ENCODE measurements at regions not wholly inside any gene's neighbourhood (a gene's known extent, or its start where the extent isn't known, plus 50 kb on each side); places are given as distances from the start of the nearest gene placed in this dataset.

GRCh38 chr12:75571656-75572205, 60.3 kb upstream of the KRR1 start:
- DNase-seq (no peak), ATAC-seq (ENCODE audit: low read depth) (no peak)
- no peak overlapping the region for H3K27ac Mint-ChIP-seq
- no peaks in the 10 kb centered on the region for H3K36me3 Mint-ChIP-seq (ENCODE audit: low read depth)
- CTCF ChIA-PET, result no interaction called here
- H3K4me1 Mint-ChIP-seq, result no peaks in the 10 kb centered on the region
- H3K9me3 Mint-ChIP-seq, result no peaks in the 10 kb centered on the region
- POLR2A ChIA-PET, result no interaction called here
- intact Hi-C loops (cut with micrococcal nuclease), result no loop called here
- H3K27me3 Mint-ChIP-seq, result peaks cover 10% of the 10 kb centered on the region
- no peak for TF ChIP-seq CTCF (IDR thresholded peaks at IDR 0.05)
- no peak overlapping the region for H3K4me3 Mint-ChIP-seq

- intact Hi-C loops (cut with micrococcal nuclease), result no loop called here
- ChIA-PET CTCF (no interaction called here), POLR2A (no interaction called here)
- Mint-ChIP-seq H3K27me3 (peaks cover 12% of the 10 kb centered on the region), H3K9me3 (no peaks in the 10 kb centered on the region), H3K36me3 (ENCODE audit: low read depth) (no peaks in the 10 kb centered on the region), H3K4me1 (no peaks in the 10 kb centered on the region), H3K4me3 (no peak overlapping the region), H3K27ac (no peak overlapping the region)
- DNase-seq (no peak), ATAC-seq (ENCODE audit: low read depth) (no peak)
- TF ChIP-seq CTCF (IDR thresholded peaks at IDR 0.05), result no peak
Observed at GRCh38 chr12:75571204-75571603, 59.8 kb upstream of the KRR1 start.

GRCh38 chr12:75568801-75569200, 57.4 kb upstream of the KRR1 start:
- no peak overlapping the region for H3K27ac Mint-ChIP-seq
- no peak overlapping the region for H3K4me3 Mint-ChIP-seq
- H3K4me1 Mint-ChIP-seq, result no peaks in the 10 kb centered on the region
- DNase-seq (no peak), ATAC-seq (ENCODE audit: low read depth) (no peak)
- no peaks in the 10 kb centered on the region for H3K36me3 Mint-ChIP-seq (ENCODE audit: low read depth)
- ChIA-PET POLR2A (interaction anchor here (0.6 kb wide), 1 partner anchor 73 kb away, joined by 3 read pairs; no protein-coding TSS in a partner anchor), CTCF (no interaction called here)
- H3K9me3 Mint-ChIP-seq, result no peaks in the 10 kb centered on the region
- no peak for TF ChIP-seq CTCF (IDR thresholded peaks at IDR 0.05)
- H3K27me3 Mint-ChIP-seq, result peaks cover 8% of the 10 kb centered on the region
- intact Hi-C loops (cut with micrococcal nuclease), result no loop called here

- DNase-seq, result no peak
- no peak for TF ChIP-seq CTCF (IDR thresholded peaks at IDR 0.05)
- Mint-ChIP-seq H3K4me3 (no peak overlapping the region), H3K27ac (no peak overlapping the region), H3K4me1 (no peaks in the 10 kb centered on the region), H3K36me3 (ENCODE audit: low read depth) (no peaks in the 10 kb centered on the region), H3K27me3 (peaks cover 8% of the 10 kb centered on the region), H3K9me3 (no peaks in the 10 kb centered on the region)
- intact Hi-C loops (cut with micrococcal nuclease), result no loop called here
- ChIA-PET CTCF (no interaction called here), POLR2A (no interaction called here)
- no peak for ATAC-seq (ENCODE audit: low read depth)
Observed at GRCh38 chr12:75568393-75568792, 57.0 kb upstream of the KRR1 start.

- ATAC-seq (ENCODE audit: low read depth) (no peak), DNase-seq (no peak)
- ChIA-PET CTCF (no interaction called here), POLR2A (interaction anchor here (0.7 kb wide), 1 partner anchor 151 kb away, joined by 6 read pairs; no protein-coding TSS in a partner anchor)
- intact Hi-C loops (cut with micrococcal nuclease), result no loop called here
- Mint-ChIP-seq H3K9me3 (no peaks in the 10 kb centered on the region), H3K4me3 (no peak overlapping the region), H3K27ac (no peak overlapping the region), H3K27me3 (peaks cover 13% of the 10 kb centered on the region), H3K4me1 (no peaks in the 10 kb centered on the region), H3K36me3 (ENCODE audit: low read depth) (no peaks in the 10 kb centered on the region)
- TF ChIP-seq CTCF (IDR thresholded peaks at IDR 0.05), result no peak
Observed at GRCh38 chr12:75565795-75566194, 54.4 kb upstream of the KRR1 start.
